ENCODE measurements at regions not wholly inside any gene's neighbourhood (a gene's known extent, or its start where the extent isn't known, plus 50 kb on each side); places are given as distances from the start of the nearest gene placed in this dataset.

- no peak for TF ChIP-seq ATM (IDR thresholded peaks at IDR 0.05; ENCODE audit: borderline replicate concordance)
- TF ChIP-seq MXI1 (IDR thresholded peaks at IDR 0.05; ENCODE audit: borderline replicate concordance, low read depth, low read length), result no peak
These were observed 91.3 kb downstream of the BBS10 start (continued) for GRCh38 chr12:76256904-76257303.

- peaks cover 0 to 3% of the 10 kb centered on the region in 2 experiments; a peak in 2 of 5 replicates for H3K27me3 ChIP-seq (ENCODE audit: control insufficient read depth in 1 of 2, insufficient read depth in 2 of 2, low read length in 2 of 2)
- 0% methylated on average over 2 of the region's 2 CpGs for WGBS (ENCODE audit: low lambda C conversion rate)
- no peaks in the 10 kb centered on the region for H3K79me2 ChIP-seq (ENCODE audit: insufficient read depth, low read length)
- H3K4me2 ChIP-seq (ENCODE audit: low read depth, low read length), result no peak overlapping the region
- no peak for TF ChIP-seq ZNF597 (CRISPR knock-in tag; IDR thresholded peaks at IDR 0.05)
- no peak for TF ChIP-seq TERF1 (CRISPR knock-in tag; IDR thresholded peaks at IDR 0.05)
- TF ChIP-seq MAFG (CRISPR knock-in tag; IDR thresholded peaks at IDR 0.05), result no peak
- no peak for TF ChIP-seq SNAPC2 (CRISPR knock-in tag; IDR thresholded peaks at IDR 0.05)
- no peak for TF ChIP-seq AGO1 (IDR thresholded peaks at IDR 0.05; ENCODE audit: low read depth, low read length, poor library complexity, severe bottlenecking)
- TF ChIP-seq TRIM24 (CRISPR knock-in tag; IDR thresholded peaks at IDR 0.05), result no peak
- no peak for TF ChIP-seq NFE2L2 (IDR thresholded peaks at IDR 0.05; ENCODE audit: low read length)
- FAIRE-seq (no peak), ATAC-seq (no peak), DNase-seq (ENCODE audit: low spot score) (no peak)
- H3K4me1 ChIP-seq (ENCODE audit: insufficient read depth, low read length), result no peaks in the 10 kb centered on the region
- no peak overlapping the region for H2AFZ ChIP-seq (ENCODE audit: low read length)
- H3K9me3 ChIP-seq (ENCODE audit: low read length), result no peaks in the 10 kb centered on the region
- BruUV-seq (replicated peaks), result no TSS peak
- CTCF ChIA-PET (ENCODE audit: low intra/inter-chr PET ratio, low total read pairs), result no interaction called here
- H3K4me3 ChIP-seq (replicated peaks in 1 of 3; ENCODE audit: insufficient read depth in 1 of 3, low read depth in 2 of 3, low read length in 3 of 3), result no peak overlapping the region
- POLR2A ChIA-PET, result no interaction called here
- no peak overlapping the region for H3K9ac ChIP-seq (ENCODE audit: insufficient read depth, low read depth, low read length)
- H4K20me1 ChIP-seq (ENCODE audit: insufficient read depth, low read length), result no peaks in the 10 kb centered on the region
- H3K36me3 ChIP-seq (replicated peaks in 1 of 2; ENCODE audit: control insufficient read depth in 1 of 2, insufficient read depth in 2 of 2, low read length in 2 of 2), result no peaks in the 10 kb centered on the region
- intact Hi-C loops (cut with micrococcal nuclease; ENCODE audit: unreplicated experiment) (no loop called here), in situ Hi-C loops (cut with HindIII; ENCODE audit: extremely low pct_ligation_motif_present, low pct_unique_long_range_greater_than_20kb) (no loop called here)
- no peak overlapping the region for H3K27ac ChIP-seq (ENCODE audit: extremely low read length, insufficient read depth, low read length)
These were observed 91.9 kb downstream of the BBS10 start for GRCh38 chr12:76256321-76256720.
